ENCODE measurements at regions not wholly inside any gene's neighbourhood (a gene's known extent, or its start where the extent isn't known, plus 50 kb on each side); places are given as distances from the start of the nearest gene placed in this dataset.

DNA sequence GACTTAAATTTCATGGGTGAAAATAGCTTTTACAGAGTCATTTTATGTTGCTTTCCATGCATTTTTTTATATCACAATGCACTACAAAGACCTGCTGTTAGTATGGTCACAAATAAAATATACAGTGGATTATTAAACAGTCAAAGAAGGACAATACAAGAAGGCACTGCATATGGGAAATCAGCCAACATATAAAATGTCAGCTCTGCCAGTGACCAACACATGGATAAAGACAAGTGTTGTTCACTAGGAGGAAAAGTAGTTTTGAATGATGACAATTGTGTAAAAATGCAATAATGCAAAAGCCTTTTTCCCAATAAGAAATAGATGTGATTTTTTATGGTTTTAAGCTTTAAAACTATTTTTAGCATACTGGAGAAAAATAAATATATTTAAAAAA, 425.3 kb upstream of the CBLB start:
- TF ChIP-seq, protein P1, sequence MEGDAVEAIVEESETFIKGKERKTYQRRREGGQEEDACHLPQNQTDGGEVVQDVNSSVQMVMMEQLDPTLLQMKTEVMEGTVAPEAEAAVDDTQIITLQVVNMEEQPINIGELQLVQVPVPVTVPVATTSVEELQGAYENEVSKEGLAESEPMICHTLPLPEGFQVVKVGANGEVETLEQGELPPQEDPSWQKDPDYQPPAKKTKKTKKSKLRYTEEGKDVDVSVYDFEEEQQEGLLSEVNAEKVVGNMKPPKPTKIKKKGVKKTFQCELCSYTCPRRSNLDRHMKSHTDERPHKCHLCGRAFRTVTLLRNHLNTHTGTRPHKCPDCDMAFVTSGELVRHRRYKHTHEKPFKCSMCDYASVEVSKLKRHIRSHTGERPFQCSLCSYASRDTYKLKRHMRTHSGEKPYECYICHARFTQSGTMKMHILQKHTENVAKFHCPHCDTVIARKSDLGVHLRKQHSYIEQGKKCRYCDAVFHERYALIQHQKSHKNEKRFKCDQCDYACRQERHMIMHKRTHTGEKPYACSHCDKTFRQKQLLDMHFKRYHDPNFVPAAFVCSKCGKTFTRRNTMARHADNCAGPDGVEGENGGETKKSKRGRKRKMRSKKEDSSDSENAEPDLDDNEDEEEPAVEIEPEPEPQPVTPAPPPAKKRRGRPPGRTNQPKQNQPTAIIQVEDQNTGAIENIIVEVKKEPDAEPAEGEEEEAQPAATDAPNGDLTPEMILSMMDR (IDR thresholded peaks at IDR 0.05; ENCODE audit: extremely low read depth, missing control alignments) = no peak

DNA sequence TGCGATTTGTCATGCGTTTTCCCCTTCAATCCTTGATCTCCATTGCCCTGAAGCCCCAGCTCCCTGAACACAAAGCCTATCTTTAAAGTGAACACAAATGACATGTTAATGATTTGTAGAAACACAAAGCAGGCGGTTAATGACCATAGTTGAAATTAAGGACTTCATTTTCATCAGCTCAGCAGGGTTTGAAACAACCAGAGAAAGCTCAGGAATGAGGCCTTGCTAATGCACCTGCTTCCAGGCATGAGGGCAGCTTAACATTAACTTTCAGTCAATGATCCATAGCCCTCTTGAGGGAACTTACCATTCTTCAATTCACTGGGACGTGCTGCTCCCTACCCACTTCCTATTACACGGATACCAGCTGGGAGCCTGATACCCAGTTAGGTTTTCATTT, 427.2 kb upstream of the CBLB start:
- TF ChIP-seq, protein P1 (IDR thresholded peaks at IDR 0.05; ENCODE audit: extremely low read depth, missing control alignments) = no peak
- no peak for DNase-seq (ENCODE audit: low spot score)

More for the DNA sequence above, 425.3 kb upstream of the CBLB start:
- no peak for DNase-seq (ENCODE audit: low spot score)

DNA sequence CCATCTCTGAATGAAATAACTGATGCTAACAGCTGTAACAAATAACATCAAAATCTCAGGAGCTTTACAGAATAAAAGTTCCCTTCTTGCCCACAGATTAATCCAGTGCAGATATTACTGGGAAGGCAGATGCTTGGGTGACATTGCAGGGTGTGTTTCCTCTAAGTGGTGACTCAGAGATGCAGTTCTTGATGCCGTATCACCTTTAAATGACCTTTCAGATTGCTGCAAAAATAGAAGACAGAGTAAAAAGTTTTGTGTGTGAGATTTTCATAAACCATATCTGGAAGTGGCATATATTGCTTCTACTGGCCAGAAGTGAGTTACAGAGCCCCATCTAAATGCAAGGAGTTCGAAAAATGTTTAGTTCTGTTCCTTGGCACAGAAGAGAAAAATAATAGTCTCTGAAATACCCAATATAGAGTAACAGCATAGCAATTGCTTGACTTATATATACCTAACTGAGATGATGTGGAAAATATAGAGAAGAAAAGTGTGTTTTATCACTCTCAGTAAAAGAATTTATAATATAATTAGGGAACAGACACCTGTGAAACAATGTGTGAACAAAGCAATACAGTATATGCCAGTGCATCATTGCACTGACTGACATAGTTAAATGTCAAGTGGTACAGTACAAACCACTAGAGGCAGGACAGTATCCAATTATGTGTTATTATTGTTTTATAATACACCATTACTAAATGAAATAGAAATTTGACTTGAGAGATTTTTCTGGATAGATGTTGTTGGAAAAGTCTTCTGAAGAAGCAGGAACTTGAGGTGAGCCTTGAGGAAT, 430.7 kb upstream of the CBLB start:
- TF ChIP-seq, protein P1 (IDR thresholded peaks at IDR 0.05; ENCODE audit: extremely low read depth, missing control alignments) = no peak
- DNase-seq (ENCODE audit: low spot score) = peak; percentile 19

DNA sequence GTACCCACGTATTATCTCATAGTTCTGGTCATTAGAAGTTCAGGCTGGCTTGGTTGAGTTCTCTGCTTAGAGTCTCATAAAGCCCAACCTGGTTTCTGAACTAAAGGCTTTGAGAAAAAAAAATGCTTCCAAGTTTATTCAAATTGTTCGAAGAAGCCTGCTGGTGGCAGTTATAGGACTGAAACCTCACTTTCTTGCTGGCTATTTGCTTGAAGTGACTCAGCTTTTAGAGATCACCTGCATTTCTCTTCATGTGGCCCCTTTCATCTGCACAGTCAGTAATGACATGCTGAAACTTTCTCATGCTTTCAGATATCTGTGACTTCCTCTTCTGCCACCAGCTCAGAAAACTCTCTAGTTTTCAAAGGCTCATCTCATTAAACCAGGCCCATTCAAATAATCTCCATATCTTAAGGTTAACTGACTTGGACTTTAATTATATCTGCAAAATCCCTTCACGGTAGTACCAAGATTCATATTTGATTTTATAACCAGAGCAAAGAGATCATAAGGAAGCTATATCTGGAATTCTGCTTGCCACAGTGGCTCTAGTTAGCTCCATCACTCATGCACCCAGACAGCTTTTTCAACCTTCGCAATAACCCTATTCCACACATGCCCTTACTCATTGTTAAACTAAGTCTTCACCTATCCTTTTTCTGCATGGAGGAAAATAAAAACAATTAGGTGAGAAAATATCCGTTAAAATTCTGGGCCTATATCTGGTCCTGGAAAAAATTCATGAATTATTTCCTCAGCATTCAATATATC, 433.8 kb upstream of the CBLB start:
- peak; percentile 66 for DNase-seq (ENCODE audit: low spot score)
- TF ChIP-seq, protein P1 (IDR thresholded peaks at IDR 0.05; ENCODE audit: extremely low read depth, missing control alignments) = no peak

DNA sequence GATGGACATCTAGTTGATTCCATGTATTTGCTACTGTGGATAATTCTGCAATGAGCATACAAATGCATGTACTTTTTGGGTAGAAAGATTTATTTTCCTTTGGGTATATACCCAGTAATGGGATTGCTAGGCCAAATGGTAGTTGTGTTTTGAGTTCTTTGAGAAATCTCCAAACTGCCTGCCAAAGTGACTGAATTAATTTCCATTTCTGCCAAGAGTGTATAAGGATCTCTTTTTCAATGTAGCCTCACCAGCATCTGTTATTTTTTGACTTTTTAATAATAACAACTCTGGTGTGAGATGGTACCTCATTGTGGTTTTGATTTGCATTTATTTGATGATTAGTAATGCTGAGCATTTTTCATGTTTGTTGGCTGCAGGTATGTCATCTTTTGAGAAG, 435.0 kb upstream of the CBLB start:
- DNase-seq (ENCODE audit: low spot score) = no peak
- TF ChIP-seq, protein P1 (IDR thresholded peaks at IDR 0.05; ENCODE audit: extremely low read depth, missing control alignments) = no peak

DNA sequence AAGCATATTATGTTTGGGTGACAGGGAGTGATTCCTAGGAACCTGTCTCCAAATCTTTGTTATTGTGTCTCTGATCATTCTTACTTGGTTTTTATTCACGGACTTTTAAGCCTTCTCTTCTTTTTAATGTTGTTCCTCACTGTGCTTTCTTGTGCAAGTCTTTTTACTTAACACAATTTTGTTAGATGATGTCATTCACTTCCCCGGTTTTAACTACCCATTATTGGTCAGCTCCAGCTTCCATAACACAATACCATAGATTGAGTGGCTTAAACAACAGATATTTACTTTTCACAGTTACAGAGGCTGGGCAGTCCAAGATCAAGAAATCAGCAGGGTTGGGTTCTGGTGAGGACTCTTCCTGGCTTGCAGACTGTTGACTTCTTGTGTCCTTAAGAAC, 436.3 kb upstream of the CBLB start:
- TF ChIP-seq, protein P1 (IDR thresholded peaks at IDR 0.05; ENCODE audit: extremely low read depth, missing control alignments) = no peak
- DNase-seq (ENCODE audit: low spot score) = no peak

DNA sequence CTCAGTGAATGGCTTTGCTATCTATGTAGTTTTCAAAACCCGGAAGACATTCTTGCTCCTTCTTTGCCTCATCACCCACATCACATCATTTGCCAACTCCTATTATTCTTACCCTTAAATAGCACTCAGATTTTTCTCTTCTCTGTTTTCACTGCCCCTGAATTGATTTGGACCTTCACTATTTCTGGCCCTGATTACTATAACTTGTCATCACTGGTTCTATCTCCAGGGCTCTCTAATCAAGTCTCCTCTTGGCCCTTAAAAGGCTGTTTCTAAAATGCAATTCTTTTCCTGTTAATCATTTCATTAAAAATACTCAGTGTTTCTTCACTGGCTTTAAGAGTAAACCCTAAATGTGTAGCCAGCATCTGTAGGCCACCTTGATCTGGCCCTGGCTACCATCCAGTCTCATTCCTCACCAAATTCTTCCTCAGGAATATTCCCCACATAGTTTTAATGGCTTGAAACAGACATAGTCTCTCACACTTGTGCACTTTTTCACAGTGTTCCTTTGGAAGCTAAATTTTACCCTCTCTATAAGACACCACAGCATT, 437.1 kb upstream of the CBLB start:
- TF ChIP-seq, protein P1 (IDR thresholded peaks at IDR 0.05; ENCODE audit: extremely low read depth, missing control alignments) = no peak
- DNase-seq (ENCODE audit: low spot score) = no peak

Data from GM20000 (cell line).